CD4-positive, alpha-beta memory T cell (primary cell): ENCODE measurements at regions not wholly inside any gene's neighbourhood (a gene's known extent, or its start where the extent isn't known, plus 50 kb on each side); places are given as distances from the start of the nearest gene placed in this dataset.
"Not testable (repeated sequence)": the region's sequence is repeated elsewhere in the genome, so short reads cannot be mapped to it uniquely, and the experiment has no call there.

ENCODE experiments used
- CTCF ChIA-PET: fragments of 350-600 bp; sonication (Branson Sonifier 250); formaldehyde crosslinking; loops from one replicate; lab custom pipeline; 2021; ENCODE audit warnings: inconsistent platforms; ENCODE audit not compliant: partially characterized antibody; lab: Charles Lee
- POLR2A ChIA-PET: fragments of 350-600 bp; sonication (Branson Sonifier 250); formaldehyde crosslinking; loops from one replicate; lab custom pipeline; 2021; ENCODE audit not compliant: partially characterized antibody; lab: Charles Lee
- DNase-seq, 5 donors: peaks; one replicate each; pipeline versions ENCODE4 v3.0.0 to v3.0.0-alpha.2; 2020 to 2022; ENCODE audit warnings: mixed read lengths in 1 of 5
- H3K27ac ChIP-seq: one replicate; pipeline ENCODE4 v1.7.0; 2013; ENCODE audit warnings: low read depth, low read length
- H3K27me3 ChIP-seq: 2 replicates; pipeline ENCODE4 v1.7.0; 2013; ENCODE audit warnings: mild to moderate bottlenecking, low read length, moderate library complexity; ENCODE audit not compliant: insufficient read depth
- H3K36me3 ChIP-seq: 2 replicates; pipeline ENCODE4 v1.7.0; 2013; ENCODE audit warnings: mild to moderate bottlenecking, low read length, moderate library complexity; ENCODE audit not compliant: insufficient read depth
- H3K4me1 ChIP-seq: 2 replicates; pipeline ENCODE4 v1.7.0; 2013; ENCODE audit warnings: mild to moderate bottlenecking, low read length, moderate library complexity; ENCODE audit not compliant: insufficient read depth
- H3K4me3 ChIP-seq, 2 donors: one replicate each; pipeline ENCODE4 v1.7.0; 2013; ENCODE audit warnings: low read length in 2 of 2, mild to moderate bottlenecking in 1 of 2
- H3K9me3 ChIP-seq, 2 donors: one replicate each; pipeline ENCODE4 v1.7.0; 2013; ENCODE audit warnings: low read length in 2 of 2, control low read depth in 1 of 2; ENCODE audit not compliant: control insufficient read depth in 1 of 2
- H3K27ac Mint-ChIP-seq, 7 donors: one replicate each; pipeline ENCODE4 v1.8.0; 2020 to 2021; ENCODE audit warnings: mixed read lengths in 7 of 7, mild to moderate bottlenecking in 6 of 7, inconsistent platforms in 3 of 7, moderate library complexity in 3 of 7
- H3K27me3 Mint-ChIP-seq, 2 donors: one replicate each; pipeline ENCODE4 v1.8.0; 2020 to 2021; ENCODE audit warnings: mixed read lengths in 2 of 2
- H3K36me3 Mint-ChIP-seq, 2 donors: one replicate each; pipeline ENCODE4 v1.8.0; 2020 to 2021; ENCODE audit warnings: mixed read lengths in 2 of 2, inconsistent platforms in 1 of 2, mild to moderate bottlenecking in 1 of 2
- H3K4me1 Mint-ChIP-seq, 4 donors: one replicate each; pipeline ENCODE4 v1.8.0; 2020 to 2021; ENCODE audit warnings: mixed read lengths in 4 of 4, mild to moderate bottlenecking in 1 of 4
- H3K4me3 Mint-ChIP-seq, 8 donors: one replicate each; pipeline ENCODE4 v1.8.0; 2020 to 2021; ENCODE audit warnings: mixed read lengths in 8 of 8, mild to moderate bottlenecking in 7 of 8, moderate library complexity in 6 of 8, inconsistent platforms in 3 of 8
- H3K9me3 Mint-ChIP-seq, 8 donors: one replicate each; pipeline ENCODE4 v1.8.0; 2020 to 2021; ENCODE audit warnings: mixed read lengths in 8 of 8, mild to moderate bottlenecking in 5 of 8, inconsistent platforms in 3 of 8, moderate library complexity in 1 of 8
- intact Hi-C: fragments of 100-400 bp; cut with micrococcal nuclease; formaldehyde crosslinking; loops from one replicate; pipeline ENCODE4 v1.15.1; 2023

DNA sequence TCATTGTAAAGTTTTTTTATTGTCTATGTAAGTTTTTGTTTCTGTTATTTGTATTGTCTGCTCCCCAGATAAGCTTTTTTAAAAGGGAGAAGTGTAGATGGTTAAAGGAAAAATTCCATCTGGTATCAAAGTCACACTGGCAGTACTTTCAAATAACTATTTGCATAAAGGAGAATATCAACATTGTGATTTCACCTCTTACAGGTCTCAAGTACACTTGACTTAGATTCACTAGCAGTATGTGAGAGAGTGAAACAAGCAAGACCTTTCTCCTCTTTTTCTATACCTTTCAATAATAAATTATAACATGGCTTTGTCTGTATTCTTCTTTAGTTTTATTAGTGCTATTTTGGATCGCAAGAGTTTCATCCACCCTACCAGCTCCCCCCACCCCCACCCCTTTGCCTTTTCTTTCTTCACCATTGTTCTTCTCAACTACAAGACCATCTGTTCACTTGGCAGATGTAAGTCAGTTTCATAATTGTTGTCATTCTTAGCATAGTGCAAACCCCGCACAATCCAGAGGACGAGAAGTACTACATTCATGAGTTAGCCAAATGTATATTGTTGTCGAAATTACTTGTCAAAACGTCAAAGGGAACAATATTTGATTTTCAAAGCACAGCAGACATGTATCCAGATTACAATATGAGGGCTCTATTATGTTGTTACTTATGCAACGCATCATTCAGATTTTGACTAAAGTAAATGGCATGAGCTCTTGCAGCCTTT is 602.7 kb upstream of the FLRT2 start:
- Histone ChIP-seq H3K27ac (no peak overlapping the region), H3K27me3 (no peaks in the 10 kb centered on the region), H3K4me3 (no peak overlapping the region), H3K9me3 (peaks cover 0 to 3% of the 10 kb centered on the region in 2 donors), H3K4me1 (no peaks in the 10 kb centered on the region), H3K36me3 (no peaks in the 10 kb centered on the region)
- H3K27me3 Mint-ChIP-seq = no peaks in the 10 kb centered on the region
- intact Hi-C loops = no loop called here
- no peak overlapping the region for H3K27ac Mint-ChIP-seq
- no peak for DNase-seq
- no peak overlapping the region for H3K4me3 Mint-ChIP-seq
- peaks cover 0 to 9% (median 5%) of the 10 kb centered on the region in 8 donors for H3K9me3 Mint-ChIP-seq
- H3K36me3 Mint-ChIP-seq = no peaks in the 10 kb centered on the region
- no peaks in the 10 kb centered on the region for H3K4me1 Mint-ChIP-seq
- CTCF ChIA-PET = no interaction called here
- POLR2A ChIA-PET = no interaction called here

DNA sequence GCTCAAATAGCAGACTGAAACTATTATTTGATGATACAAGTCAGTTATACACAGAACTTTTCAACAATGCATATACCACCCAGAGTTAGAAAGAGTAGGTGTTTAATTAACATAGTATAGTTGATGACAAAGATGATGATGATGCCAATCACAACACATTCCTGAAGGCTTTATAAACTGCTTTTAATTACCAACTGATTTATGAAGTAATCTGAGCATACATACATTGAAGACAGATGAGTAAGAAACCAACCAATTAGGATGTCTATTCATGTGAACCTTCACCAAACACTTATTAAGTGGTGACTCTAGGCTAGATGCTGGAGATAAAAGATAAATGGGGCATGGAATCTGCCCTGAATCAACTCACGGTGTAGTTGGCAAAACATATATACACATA is 600.9 kb upstream of the FLRT2 start:
- Mint-ChIP-seq H3K4me1 (no peaks in the 10 kb centered on the region), H3K27me3 (no peaks in the 10 kb centered on the region)
- CTCF ChIA-PET = no interaction called here

DNA sequence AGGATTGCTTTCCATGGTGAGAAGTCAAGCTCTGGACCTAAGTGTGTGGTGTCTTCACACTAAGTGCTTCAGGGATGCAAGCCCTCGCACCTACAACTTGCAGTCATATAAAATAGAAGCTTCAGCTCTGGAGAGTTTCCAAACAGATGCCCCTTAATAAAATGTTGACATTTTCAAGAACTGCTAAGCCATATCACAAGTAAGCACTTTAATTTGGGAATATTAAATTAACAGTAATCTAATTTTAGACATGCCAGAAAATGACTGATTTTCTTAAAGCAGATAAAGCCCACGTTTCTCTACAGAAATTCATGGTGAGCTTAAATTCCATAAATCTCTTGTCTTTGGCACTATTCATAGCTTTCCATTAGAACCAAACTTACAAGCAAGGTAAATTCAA is 600.1 kb upstream of the FLRT2 start:
- no peak overlapping the region for H3K4me3 ChIP-seq
- Mint-ChIP-seq H3K9me3 (peaks cover 0 to 15% (median 8%) of the 10 kb centered on the region in 8 donors), H3K36me3 (no peaks in the 10 kb centered on the region), H3K4me3 (no peak overlapping the region), H3K27ac (no peak overlapping the region), H3K4me1 (no peaks in the 10 kb centered on the region), H3K27me3 (no peaks in the 10 kb centered on the region)
- no peaks in the 10 kb centered on the region for H3K27me3 ChIP-seq
- ChIA-PET CTCF (no interaction called here), POLR2A (no interaction called here)
- H3K9me3 ChIP-seq = no peaks in the 10 kb centered on the region
- H3K4me1 ChIP-seq = no peaks in the 10 kb centered on the region
- H3K36me3 ChIP-seq = no peaks in the 10 kb centered on the region
- no peak for DNase-seq
- no peak overlapping the region for H3K27ac ChIP-seq
- intact Hi-C loops = no loop called here

More for the DNA sequence above, 600.9 kb upstream of the FLRT2 start:
- POLR2A ChIA-PET = no interaction called here
- Histone ChIP-seq H3K4me3 (no peak overlapping the region), H3K27ac (no peak overlapping the region), H3K9me3 (no peaks in the 10 kb centered on the region), H3K4me1 (no peaks in the 10 kb centered on the region), H3K36me3 (no peaks in the 10 kb centered on the region), H3K27me3 (no peaks in the 10 kb centered on the region)
- no peak for DNase-seq
- Mint-ChIP-seq H3K4me3 (no peak overlapping the region), H3K9me3 (peaks cover 0 to 12% (median 7%) of the 10 kb centered on the region in 8 donors), H3K27ac (no peak overlapping the region), H3K36me3 (no peaks in the 10 kb centered on the region)
- intact Hi-C loops = no loop called here

DNA sequence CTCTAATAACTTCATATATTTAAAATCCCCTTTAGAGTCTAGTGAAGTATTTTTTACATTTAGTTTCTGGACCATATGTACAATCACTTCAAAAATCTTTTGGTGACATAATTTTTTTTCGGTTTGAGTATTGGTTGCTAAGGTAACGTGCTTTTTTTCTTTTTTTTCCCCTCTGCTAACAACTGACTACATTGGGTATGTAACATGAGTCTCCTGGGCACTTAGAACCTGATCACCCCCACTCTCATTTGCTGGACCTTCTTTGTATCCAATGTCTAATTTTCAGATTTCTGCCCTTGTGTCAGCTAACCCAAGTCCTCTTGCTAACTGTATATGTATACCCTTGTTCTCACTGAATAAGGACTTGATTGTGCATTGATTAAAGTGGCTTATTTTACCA is 592.9 kb upstream of the FLRT2 start:
- H3K27me3 Mint-ChIP-seq = no peaks in the 10 kb centered on the region
- intact Hi-C loops = no loop called here
- Histone ChIP-seq H3K4me3 (no peak overlapping the region), H3K27me3 (no peaks in the 10 kb centered on the region), H3K36me3 (no peaks in the 10 kb centered on the region), H3K9me3 (no peaks in the 10 kb centered on the region), H3K4me1 (no peaks in the 10 kb centered on the region), H3K27ac (no peak overlapping the region)
- no peaks in the 10 kb centered on the region for H3K4me1 Mint-ChIP-seq
- H3K27ac Mint-ChIP-seq = no peak overlapping the region
- peaks cover 2 to 21% (median 14%) of the 10 kb centered on the region in 8 donors for H3K9me3 Mint-ChIP-seq
- no peak overlapping the region for H3K4me3 Mint-ChIP-seq
- DNase-seq = no peak
- POLR2A ChIA-PET = no interaction called here
- H3K36me3 Mint-ChIP-seq = no peaks in the 10 kb centered on the region
- CTCF ChIA-PET = no interaction called here

DNA sequence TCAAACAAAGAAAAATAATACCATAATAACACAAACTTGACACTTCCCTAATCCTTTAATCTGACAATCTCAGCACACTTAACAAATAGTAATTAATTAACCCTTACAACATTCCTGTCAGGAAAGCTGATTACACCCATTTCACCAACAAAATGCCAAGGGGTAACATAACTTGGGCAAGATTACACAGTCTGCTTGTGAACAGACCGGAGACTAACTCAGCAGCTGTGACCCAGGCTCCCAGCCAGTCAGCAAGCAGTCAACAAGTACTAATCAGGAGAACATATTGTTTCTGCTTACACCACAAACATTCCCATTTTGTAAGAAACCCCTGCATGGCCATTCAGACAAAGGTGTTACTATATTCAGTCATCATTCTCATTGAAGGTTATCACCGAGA is 592.5 kb upstream of the FLRT2 start:
- intact Hi-C loops = no loop called here
- Mint-ChIP-seq H3K4me1 (no peaks in the 10 kb centered on the region), H3K27me3 (no peaks in the 10 kb centered on the region), H3K4me3 (no peak overlapping the region), H3K27ac (no peak overlapping the region), H3K36me3 (no peaks in the 10 kb centered on the region), H3K9me3 (peaks cover 2 to 21% (median 13%) of the 10 kb centered on the region in 8 donors)
- Histone ChIP-seq H3K27ac (no peak overlapping the region), H3K4me3 (no peak overlapping the region), H3K36me3 (no peaks in the 10 kb centered on the region), H3K4me1 (no peaks in the 10 kb centered on the region), H3K27me3 (no peaks in the 10 kb centered on the region), H3K9me3 (no peaks in the 10 kb centered on the region)
- ChIA-PET POLR2A (no interaction called here), CTCF (no interaction called here)
- no peak for DNase-seq

DNA sequence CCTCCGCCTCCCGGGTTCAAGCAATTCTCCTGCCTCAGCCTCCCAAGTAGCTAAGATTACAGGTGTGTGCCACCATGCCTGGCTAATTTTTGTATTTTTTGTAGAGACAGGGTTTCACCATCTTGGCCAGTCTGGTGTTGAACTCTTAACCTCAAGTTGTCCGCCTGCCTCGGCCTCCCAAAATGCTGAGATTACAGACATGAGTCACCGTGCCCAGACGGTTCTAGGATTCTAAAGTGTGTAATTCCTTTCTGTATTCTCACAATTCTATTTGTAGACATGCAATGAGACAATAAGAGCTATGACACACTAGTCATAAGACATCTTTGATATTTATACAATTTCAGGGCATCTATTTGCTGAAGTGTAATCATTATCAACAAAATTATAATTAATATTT is 585.0 kb upstream of the FLRT2 start:
- H3K36me3 Mint-ChIP-seq, H3K36me3 ChIP-seq, H3K9me3 ChIP-seq, POLR2A ChIA-PET, H3K4me3 Mint-ChIP-seq, H3K27me3 Mint-ChIP-seq, intact Hi-C loops, H3K27ac Mint-ChIP-seq, H3K27me3 ChIP-seq, H3K4me1 Mint-ChIP-seq, H3K27ac ChIP-seq, H3K4me1 ChIP-seq, CTCF ChIA-PET, DNase-seq, H3K4me3 ChIP-seq: not testable (repeated sequence)
- peaks cover 0 to 11% (median under 1%) of the 10 kb centered on the region in 8 donors for H3K9me3 Mint-ChIP-seq

DNA sequence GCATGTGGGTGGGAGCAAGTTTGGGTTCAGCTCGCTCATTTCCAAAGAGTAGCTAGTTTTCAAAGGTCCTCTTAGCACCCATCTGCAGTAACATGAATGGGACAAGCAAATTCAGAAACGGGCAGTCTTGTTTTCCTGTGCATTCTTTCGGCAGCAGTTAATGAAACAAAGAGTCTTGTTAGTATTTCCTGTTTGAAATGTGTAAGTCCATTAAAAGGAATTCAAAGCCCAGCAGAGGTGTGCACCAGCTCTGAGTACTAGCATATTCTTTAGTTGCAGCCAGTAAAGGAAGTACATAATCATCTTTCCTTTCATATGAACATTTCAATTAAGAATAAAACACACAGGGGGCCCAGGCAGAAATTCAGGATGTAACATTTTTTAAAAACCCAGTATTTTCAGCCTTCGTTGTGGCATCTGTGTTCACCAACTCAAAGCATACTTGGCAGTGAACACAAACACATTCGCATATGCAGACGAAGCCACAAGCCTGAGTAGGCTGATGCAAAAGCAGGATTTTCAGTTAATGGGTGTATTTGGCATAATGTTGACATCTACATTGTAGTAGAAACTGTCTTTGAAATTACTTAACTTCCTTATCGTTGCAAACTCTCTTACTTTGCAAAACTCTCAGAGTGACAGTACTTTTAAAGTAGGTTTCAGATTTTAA is 570.0 kb upstream of the FLRT2 start:
- H3K4me1 ChIP-seq = no peaks in the 10 kb centered on the region
- ChIA-PET CTCF (no interaction called here), POLR2A (no interaction called here)
- no peak for DNase-seq
- Mint-ChIP-seq H3K4me1 (no peaks in the 10 kb centered on the region), H3K4me3 (no peak overlapping the region), H3K27ac (no peak overlapping the region), H3K36me3 (no peaks in the 10 kb centered on the region), H3K27me3 (no peaks in the 10 kb centered on the region), H3K9me3 (peaks cover 6 to 37% (median 13%) of the 10 kb centered on the region in 8 donors)
- H3K4me3 ChIP-seq = no peak overlapping the region
- no peaks in the 10 kb centered on the region for H3K9me3 ChIP-seq
- intact Hi-C loops = no loop called here
- H3K36me3 ChIP-seq = no peaks in the 10 kb centered on the region
- H3K27ac ChIP-seq = no peak overlapping the region
- no peaks in the 10 kb centered on the region for H3K27me3 ChIP-seq
